ENCODE measurements at regions not wholly inside any gene's neighbourhood (a gene's known extent, or its start where the extent isn't known, plus 50 kb on each side); places are given as distances from the start of the nearest gene placed in this dataset.
"Not testable (repeated sequence)": the region's sequence is repeated elsewhere in the genome, so short reads cannot be mapped to it uniquely, and the experiment has no call there.

DNA sequence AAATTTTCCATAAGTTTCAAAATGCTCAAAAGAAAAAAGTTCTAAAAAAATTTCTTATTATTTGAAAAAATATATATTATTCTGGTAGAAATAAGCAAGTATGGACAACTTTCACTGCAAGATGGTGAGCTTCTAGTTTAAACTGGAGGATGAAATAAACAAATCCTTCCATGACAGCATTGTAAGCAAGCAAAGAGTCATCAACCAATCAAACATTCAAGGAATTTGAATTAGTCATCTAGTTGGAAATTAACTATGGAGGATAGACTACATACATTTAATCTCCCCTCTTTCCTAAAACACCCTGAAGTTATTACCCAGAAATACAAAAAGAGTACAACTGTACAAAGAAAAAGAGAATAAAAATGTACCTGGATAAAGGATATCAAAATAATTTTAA lies 51.0 kb upstream of the IRX5 start:
- intact Hi-C loops (cut with DNase I; ENCODE audit: low total_unique reads), result no loop called here
- Histone ChIP-seq H3K36me3 (ENCODE audit: low read depth, missing control alignments) (no peaks in the 10 kb centered on the region), H3K9me3 (no peaks in the 10 kb centered on the region), H3K27me3 (no peaks in the 10 kb centered on the region), H3K27ac (no peak overlapping the region), H3K4me3 (no peak overlapping the region), H3K4me1 (no peaks in the 10 kb centered on the region)
- TF ChIP-seq, protein P1, sequence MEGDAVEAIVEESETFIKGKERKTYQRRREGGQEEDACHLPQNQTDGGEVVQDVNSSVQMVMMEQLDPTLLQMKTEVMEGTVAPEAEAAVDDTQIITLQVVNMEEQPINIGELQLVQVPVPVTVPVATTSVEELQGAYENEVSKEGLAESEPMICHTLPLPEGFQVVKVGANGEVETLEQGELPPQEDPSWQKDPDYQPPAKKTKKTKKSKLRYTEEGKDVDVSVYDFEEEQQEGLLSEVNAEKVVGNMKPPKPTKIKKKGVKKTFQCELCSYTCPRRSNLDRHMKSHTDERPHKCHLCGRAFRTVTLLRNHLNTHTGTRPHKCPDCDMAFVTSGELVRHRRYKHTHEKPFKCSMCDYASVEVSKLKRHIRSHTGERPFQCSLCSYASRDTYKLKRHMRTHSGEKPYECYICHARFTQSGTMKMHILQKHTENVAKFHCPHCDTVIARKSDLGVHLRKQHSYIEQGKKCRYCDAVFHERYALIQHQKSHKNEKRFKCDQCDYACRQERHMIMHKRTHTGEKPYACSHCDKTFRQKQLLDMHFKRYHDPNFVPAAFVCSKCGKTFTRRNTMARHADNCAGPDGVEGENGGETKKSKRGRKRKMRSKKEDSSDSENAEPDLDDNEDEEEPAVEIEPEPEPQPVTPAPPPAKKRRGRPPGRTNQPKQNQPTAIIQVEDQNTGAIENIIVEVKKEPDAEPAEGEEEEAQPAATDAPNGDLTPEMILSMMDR (IDR thresholded peaks at IDR 0.05), result no peak
- TF ChIP-seq POLR2A (IDR thresholded peaks at IDR 0.05), result no peak
- no peak for DNase-seq

DNA sequence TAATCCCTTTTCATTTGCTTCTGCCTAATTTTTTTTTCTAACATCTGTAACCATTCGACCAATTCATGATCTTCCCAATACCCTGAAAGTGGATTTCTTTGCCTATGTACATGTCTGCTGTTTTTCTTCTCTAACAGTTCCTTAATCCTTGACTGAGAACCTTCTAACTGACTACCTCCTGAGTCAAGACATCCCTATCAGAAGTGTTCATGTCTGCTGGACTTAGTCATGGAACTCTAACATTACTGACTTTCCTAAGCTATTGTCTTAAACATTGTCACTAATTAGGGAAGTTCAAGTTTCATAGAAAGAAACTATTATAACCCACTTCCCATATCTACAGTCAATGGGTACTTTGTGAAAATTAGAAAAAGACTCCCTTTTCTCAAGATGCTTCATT lies 52.4 kb upstream of the IRX5 start:
- intact Hi-C loops (cut with DNase I; ENCODE audit: low total_unique reads), result no loop called here
- Histone ChIP-seq H3K4me3 (no peak overlapping the region), H3K36me3 (ENCODE audit: low read depth, missing control alignments) (no peaks in the 10 kb centered on the region), H3K4me1 (no peaks in the 10 kb centered on the region), H3K9me3 (no peaks in the 10 kb centered on the region), H3K27ac (no peak overlapping the region), H3K27me3 (no peaks in the 10 kb centered on the region)
- DNase-seq, result no peak
- 75 to 81% methylated on average over 1 of the region's 1 CpG for WGBS, 2 donors
- TF ChIP-seq, protein P1 (IDR thresholded peaks at IDR 0.05), result no peak
- no peak for TF ChIP-seq POLR2A (IDR thresholded peaks at IDR 0.05)

DNA sequence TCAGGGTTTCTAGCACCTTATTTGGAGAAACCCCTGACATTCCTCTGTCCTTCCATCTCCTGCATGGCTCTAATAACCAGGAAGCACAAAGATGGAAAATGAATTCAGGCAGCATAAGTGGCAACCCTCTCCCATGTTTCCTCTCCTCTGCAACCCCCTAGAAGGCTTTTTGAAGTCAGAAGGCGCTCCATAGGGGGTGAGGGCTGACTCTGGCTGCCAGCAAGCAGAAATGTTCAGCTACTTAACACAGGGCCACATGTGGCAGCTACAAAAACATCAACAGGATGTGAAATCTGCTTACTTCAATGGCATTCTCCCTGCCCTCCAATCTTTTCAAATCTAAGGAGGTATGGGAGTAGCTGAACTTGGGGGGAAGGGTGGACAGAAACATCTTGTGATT lies 55.2 kb upstream of the IRX5 start:
- no peaks in the 10 kb centered on the region for H3K36me3 ChIP-seq (ENCODE audit: low read depth, missing control alignments)
- H3K27me3 ChIP-seq, result no peaks in the 10 kb centered on the region
- 83 to 86% methylated on average over 1 of the region's 1 CpG for WGBS, 2 donors
- intact Hi-C loops (cut with DNase I; ENCODE audit: low total_unique reads), result no loop called here
- no peak overlapping the region for H3K4me3 ChIP-seq
- no peak for DNase-seq
- no peak overlapping the region for H3K27ac ChIP-seq
- TF ChIP-seq POLR2A (IDR thresholded peaks at IDR 0.05), result no peak
- TF ChIP-seq, protein P1 (IDR thresholded peaks at IDR 0.05), result no peak
- no peaks in the 10 kb centered on the region for H3K4me1 ChIP-seq
- no peaks in the 10 kb centered on the region for H3K9me3 ChIP-seq

- intact Hi-C loops (cut with DNase I; ENCODE audit: low total_unique reads); H3K9me3 ChIP-seq; H3K27me3 ChIP-seq; H3K4me3 ChIP-seq; H3K4me1 ChIP-seq; H3K36me3 ChIP-seq (ENCODE audit: low read depth, missing control alignments); H3K27ac ChIP-seq; DNase-seq: not testable (repeated sequence)
- WGBS, 2 donors, result 81 to 91% methylated on average over 12 of the region's 12 CpGs
Measured at GRCh38 chr16:54873716-54874373, 56.8 kb upstream of the IRX5 start.

GRCh38 chr16:54873071-54873470 lies 57.6 kb upstream of the IRX5 start:
- Histone ChIP-seq H3K27me3 (no peaks in the 10 kb centered on the region), H3K4me1 (no peaks in the 10 kb centered on the region), H3K9me3 (no peaks in the 10 kb centered on the region), H3K4me3 (no peak overlapping the region), H3K27ac (no peak overlapping the region), H3K36me3 (ENCODE audit: low read depth, missing control alignments) (no peaks in the 10 kb centered on the region)
- TF ChIP-seq POLR2A (IDR thresholded peaks at IDR 0.05), result no peak
- TF ChIP-seq, protein P1 (IDR thresholded peaks at IDR 0.05), result no peak
- WGBS, 2 donors, result 74 to 92% methylated on average over 2 of the region's 2 CpGs
- intact Hi-C loops (cut with DNase I; ENCODE audit: low total_unique reads), result no loop called here
- no peak for DNase-seq
